NCI-H1417 (cell line): ENCODE measurements at regions not wholly inside any gene's neighbourhood (a gene's known extent, or its start where the extent isn't known, plus 50 kb on each side); places are given as distances from the start of the nearest gene placed in this dataset.
"Not testable (repeated sequence)": the region's sequence is repeated elsewhere in the genome, so short reads cannot be mapped to it uniquely, and the experiment has no call there.

Source experiments
- DNase-seq, 3 experiments: peaks; one replicate each; lab custom pipeline; 2025; lab: John Stamatoyannopoulos, UW

DNA sequence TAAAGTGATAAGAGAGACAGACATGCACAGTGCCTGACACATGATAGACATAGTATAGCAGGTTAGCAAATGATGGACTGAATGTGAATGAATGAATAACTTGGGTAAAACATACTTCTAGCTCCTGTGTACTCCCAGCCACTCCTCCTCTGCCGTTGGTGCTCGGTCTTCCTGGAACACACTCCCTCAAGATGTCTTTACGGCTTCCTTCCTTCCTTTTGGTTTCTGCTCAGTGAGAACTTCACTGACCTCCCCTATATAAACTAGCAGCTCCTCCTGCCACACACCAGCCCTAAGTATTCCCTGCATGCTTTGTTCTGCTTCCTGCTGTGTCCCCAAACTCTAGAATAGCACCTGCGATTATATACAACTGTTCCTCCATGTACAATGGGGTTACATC, 50.2 kb downstream of the RAD54L2 start:
- DNase-seq, result no peak

DNA sequence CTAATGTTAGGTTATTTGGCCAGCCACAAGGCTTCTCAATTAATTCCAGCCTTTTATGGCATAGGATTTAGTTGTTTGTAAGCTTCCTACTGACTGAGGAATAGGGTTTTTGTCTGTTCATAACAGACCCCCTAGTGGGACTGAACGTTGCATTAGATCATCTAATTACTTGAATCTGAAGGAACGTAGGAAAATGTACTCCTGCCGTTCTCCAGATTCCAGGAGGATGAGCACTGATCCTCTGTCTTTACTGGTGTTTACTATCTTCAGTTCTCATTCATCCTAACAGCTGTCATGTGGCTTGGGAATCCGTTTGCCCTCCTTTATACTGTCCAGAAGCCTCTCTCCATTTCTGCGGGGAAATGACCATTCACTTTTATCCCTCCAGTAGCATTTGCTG, 52.7 kb downstream of the RAD54L2 start:
- no peak for DNase-seq

DNA sequence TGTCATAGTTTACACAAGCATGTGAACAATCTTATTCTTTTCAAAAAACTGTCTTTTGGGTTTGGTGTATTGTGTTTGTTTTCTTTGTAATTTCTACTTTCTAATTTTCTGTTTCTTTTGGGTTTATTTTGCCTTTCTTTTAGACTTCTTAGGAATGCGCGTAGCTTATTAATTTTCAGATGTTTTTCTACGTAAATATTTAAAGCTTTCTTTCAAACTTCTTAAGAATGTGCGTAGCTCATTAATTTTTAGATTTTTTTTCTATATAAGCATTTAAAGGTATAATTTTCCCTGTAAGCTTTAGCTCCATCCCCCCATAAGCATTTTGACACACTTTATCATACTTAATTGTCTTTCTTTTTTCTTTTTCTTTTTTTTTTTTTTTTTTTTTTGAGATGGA, 55.2 kb downstream of the RAD54L2 start:
- DNase-seq, result no peak

DNA sequence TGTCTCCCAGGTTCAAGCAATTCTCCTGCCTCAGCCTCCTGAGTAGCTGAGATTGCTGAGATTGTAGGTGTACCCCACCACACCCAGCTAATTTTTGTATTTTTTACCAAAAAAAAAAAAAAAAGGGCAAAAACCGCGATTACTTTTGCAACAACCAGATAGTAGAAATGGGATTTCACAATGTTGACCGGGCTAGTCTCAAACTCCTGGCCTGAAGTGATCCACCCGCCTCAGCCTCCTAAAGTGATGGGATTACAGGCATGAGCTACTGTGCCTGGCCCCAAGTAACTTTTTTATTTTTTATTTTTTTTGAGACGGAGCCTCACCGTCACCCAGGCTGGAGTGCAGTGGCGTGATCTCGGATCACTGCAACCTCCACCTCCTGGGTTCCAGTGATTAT, 61.1 kb downstream of the RAD54L2 start:
- not testable (repeated sequence) for DNase-seq

DNA sequence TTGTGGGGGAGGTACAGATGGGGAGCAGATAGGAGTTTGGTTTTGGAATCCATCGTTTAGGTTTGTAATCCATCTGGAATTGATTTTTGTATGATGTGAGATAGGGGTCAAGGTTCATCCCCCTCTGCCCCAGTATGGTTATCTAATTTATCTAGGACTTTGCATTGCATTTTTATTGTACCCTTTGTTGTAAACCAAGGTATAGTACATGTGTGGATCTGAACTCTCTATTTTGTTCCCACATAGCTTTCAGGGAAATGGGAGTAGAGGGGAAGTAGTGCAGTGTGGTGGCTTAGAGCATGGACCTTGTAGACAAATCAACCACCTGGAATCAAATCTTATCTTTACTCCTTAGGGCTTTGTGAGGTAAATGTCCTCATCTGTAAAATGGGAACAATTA, 65.7 kb downstream of the RAD54L2 start:
- no peak for DNase-seq

DNA sequence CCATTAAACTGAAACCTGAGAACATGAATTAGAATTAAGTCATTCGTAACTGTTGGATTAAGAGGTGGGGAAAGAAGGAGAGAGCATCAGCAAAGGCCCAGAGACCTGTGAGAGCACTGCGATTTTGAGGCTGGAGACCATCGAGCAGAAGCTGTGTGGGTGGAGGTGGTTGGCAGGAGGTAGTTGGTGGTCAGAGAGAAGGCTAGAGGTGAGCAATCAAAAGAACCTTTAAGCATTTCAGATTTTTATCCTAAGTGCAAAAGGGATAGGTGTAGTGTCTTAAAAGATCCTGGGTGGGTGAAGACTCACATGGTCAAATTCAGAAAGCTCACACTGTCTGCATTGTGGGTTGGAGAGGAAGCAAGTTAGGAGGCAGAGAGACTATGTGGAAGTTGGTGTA, 65.1 kb upstream of the TEX264 start:
- DNase-seq, result peak in 1 of 3 experiments; percentile 30

DNA sequence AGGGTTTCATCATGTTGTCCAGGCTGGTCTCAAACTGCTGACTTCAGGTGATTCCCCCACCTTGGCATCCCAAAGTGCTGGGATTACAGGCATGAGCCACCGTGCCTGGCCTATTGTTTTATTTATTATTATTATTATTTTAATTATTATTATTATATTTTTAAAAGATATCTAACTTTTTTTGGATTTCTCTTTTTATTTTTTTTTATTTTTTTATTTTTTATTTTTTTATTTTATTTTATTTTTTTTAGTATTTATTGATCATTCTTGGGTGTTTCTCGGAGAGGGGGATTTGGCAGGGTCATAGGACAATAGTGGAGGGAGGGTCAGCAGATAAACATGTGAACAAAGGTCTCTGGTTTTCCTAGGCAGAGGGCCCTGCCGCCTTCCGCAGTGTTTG, 64.2 kb upstream of the TEX264 start:
- not testable (repeated sequence) for DNase-seq

DNA sequence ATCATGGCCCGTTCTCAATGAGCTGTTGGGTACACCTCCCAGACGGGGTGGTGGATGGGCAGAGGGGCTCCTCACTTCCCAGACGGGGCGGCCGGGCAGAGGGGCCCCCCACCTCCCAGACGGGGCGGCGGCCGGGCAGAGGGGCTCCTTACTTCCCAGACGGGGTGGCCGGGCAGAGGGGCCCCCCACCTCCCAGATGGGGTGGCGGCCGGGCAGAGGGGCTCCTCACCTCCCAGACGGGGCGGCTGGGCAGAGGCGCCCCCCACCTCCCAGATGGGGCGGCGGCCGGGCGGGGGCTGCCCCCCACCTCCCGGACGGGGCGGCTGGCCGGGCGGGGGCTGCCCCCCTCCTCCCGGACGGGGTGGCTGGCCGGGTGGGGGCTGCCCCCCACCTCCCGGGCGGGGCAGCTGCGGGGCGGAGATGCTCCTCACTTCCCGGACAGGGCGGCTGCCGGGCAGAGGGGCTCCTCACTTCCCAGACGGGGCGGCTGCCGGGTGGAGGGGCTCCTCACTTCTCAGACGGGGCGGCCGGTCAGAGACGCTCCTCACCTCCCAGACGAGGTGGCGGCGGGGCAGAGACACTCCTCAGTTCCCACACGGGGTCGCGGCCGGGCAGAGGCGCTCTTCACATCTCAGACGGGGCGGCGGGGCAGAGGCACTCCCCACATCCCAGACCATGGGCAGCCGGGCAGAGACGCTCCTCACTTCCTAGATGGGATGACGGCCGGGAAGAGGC, 63.3 kb upstream of the TEX264 start:
- DNase-seq, result not testable (repeated sequence)

DNA sequence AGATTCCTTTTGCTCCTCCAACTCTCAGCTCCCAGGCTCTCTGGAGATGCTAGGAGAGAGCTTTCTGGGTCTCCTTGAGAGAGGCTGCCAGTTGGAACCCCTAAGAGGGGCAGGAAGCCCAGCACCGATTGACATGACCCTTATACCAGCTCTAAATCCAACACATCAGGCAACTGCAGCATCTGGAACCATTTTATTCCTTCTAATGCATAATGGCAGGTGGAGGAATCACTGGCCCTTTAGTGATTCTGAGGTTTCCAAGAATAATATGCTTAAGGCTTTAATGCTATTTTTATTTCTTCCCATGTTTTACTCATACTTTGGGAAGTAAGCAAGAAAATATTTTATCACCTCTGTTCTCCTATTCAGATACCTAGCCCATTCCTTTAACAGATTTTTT, 60.3 kb upstream of the TEX264 start:
- DNase-seq, result no peak

DNA sequence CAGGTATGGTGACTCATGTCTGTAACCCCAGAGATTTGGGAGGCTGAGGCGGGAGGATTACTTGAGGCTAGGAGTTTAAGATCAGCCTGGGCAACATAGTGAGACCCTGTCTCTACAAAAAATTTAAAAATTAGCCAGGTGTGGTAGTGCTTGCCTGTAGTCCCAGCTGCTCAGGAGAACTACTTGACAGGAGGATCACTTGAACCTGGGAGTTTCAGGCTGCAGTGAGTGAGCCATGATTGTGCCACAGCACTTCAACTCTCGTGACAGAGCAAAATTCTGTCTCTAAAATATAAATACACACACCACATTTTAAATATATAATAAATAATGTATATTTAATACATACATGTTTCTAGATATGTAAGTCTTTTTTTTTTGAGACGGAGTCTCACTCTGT, 53.5 kb upstream of the TEX264 start:
- DNase-seq, result peak in 1 of 3 experiments; percentile 45

DNA sequence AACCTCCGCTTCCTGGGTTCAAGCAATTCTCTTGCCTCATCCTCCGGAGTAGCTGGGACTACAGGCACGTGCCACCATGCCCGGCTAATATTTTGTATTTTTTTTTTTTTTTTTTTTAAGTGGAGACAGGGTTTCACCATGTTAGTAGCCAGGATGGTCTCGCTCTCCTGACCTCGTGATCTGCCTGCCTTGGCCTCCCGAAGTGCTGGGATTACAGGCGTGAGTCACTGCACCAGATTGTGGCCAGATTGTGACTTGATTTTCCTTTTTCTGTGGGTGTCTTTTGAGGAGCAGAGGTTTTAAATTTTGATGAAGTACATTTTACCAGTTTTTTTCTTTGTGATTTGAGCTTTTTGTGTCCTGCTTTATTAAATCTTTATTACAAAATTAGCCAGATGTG, 53.0 kb upstream of the TEX264 start:
- DNase-seq, result not testable (repeated sequence)

DNA sequence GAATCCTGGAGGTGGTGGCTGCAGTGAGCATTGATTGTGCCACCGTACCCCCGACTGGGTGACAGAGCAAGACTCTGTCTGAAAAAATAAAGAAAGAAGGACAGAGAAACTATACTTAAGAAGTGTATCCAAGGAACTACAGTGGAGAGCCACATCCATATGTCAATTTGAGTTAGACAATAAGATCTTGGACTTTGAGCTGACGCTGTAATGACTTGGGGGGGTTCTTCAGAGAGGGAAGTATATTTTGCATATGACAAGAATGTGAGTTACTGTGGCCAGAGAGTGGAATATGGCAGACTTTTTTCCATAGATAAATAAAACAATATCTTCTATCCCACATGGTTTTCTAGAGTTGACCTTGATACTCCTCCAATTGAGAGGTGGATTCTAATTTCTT, 52.6 kb upstream of the TEX264 start:
- no peak for DNase-seq

DNA sequence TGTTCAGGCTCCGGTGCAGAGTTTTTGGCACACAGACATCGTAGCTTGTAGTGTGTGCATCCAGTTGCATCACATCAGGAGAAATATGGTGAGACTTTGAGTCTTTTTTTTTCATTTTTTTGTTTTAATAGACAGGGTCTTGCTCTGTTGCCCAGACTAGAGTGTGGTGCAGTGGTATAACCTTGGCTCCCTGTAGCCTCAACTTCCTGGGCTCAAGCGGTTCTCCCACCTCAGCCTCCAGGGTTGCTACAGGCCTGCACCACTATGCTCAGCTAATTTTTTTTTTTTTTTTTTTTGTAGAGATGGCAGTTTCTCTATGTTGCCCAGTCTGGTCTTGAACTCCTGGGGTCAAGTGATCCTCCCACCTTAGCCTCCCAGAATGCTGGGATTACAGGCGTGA, 51.1 kb upstream of the TEX264 start:
- no peak for DNase-seq

DNA sequence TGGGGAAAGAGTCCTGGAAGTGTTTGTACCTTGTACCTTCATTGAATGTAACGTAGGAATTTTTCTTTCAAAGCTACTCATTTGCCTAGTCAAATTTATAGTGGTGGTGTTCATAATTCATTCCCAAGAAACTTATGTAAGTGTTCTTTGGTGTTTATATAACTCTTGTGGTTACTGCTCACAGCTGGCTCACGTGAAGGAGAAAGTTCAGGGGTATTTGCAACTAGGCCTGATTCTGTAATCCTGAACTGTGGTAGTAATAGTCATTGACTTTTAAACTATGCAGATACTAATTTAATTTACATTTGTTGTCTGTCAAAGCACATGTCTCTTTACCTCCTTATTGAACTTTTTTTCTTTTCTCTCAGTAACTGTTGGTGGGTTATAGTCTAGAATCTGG, 50.5 kb upstream of the TEX264 start:
- DNase-seq, result no peak

DNA sequence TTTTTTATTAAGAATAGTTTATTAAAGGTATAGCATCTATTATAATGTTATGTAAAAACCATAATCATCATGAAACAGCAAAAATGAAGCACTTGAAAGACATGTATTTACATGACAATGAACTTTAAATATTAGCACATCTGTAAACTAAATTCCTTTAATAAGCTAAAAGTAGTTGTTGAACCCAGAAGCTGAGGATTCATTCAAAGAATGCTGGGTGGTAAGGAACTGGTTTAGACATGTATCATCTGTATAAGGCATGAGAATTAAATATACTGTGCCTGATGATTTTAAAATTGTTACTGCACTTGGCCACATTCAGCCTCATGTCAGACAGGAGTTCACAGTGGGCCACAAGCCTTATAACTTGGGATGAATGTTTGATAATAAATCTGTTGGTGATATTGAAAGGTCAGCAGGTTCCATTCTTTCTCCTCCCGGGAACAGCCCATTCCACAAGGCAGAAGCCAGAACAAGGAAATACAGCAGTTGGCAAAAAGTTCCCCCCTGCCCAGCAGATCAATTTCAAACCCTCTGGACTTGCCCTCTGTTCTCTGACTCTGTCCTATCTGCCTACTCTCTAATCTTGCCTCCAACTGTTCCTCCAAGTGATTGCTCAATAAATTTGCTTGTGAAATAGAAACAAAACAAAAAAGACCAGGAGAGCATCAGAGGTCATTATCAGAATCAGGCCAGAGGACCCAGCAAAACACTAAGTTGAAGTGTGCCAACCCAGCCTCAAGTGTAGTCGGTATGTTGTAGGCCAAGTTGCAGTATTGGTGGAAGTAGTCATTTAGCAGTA, 49.8 kb upstream of the TEX264 start:
- no peak for DNase-seq
